HG03460 (cell line): ENCODE measurements at regions not wholly inside any gene's neighbourhood (a gene's known extent, or its start where the extent isn't known, plus 50 kb on each side); places are given as distances from the start of the nearest gene placed in this dataset.
"Not testable (repeated sequence)": the region's sequence is repeated elsewhere in the genome, so short reads cannot be mapped to it uniquely, and the experiment has no call there.

Source experiments
- ATAC-seq: cut with Tn5 transposase; IDR thresholded peaks from one replicate; pipeline ENCODE4 v1.9.1; 2021; ENCODE audit not compliant: unreplicated experiment

DNA sequence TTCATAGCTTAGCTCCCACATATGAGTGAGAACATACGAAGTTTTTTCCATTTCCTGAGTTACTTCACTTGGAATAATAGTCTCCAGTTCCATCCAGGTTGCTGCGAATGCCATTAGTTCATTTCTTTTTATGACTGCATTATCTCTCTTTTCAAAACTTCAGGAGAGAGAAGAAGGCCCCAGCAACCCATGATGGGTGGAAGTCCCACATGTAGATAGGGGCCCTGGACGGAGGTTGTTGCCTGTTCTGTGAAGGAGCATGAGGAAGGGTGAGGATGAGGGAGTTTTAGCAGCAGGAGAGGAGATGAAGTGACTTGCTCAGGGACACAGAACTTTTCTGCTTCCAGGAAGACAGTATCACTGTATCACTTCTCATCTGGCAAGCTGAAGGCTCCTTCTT, 102.2 kb upstream of the KLF4 start:
- ATAC-seq, result no peak

- no peak for ATAC-seq
Observed at GRCh38 chr9:107588393-107588792, 98.8 kb upstream of the KLF4 start.

DNA sequence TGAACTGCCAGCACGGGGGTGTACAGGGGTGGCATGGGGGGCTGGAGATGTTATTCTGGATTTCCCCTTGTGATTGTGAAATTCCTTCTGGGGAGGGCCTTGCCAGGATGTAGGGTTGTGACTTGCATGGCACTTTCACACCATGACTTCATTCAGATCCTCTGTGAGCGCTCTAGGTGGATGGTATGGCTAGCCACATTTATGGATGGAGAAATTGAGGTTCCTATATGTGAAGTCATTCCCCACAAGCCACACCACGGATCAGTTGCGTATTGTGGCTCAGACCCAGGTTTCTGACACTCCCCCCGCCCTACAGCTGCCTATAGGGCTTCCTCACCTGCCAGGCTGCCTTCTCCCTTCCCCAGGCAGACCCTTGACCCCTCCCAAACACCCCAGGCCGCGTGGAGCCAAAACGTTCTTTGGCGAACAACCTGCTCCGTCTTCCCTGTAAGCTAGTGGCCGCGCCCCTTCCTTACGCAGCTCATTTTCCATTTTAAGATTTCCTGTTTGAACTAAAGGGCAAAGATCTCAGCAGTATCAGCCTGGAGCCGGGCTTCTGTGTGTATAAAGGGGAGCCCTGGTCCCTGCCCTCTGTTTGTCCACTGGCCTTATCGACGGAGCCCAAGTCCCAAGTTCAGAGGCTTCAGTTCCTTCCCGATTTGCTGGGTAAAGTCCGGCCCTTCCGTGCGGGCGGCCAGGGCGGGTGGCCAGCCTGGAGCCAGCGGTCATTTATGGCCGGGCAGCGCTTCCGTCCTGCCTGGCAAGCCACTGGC, 97.8 kb upstream of the KLF4 start:
- ATAC-seq, result no peak

DNA sequence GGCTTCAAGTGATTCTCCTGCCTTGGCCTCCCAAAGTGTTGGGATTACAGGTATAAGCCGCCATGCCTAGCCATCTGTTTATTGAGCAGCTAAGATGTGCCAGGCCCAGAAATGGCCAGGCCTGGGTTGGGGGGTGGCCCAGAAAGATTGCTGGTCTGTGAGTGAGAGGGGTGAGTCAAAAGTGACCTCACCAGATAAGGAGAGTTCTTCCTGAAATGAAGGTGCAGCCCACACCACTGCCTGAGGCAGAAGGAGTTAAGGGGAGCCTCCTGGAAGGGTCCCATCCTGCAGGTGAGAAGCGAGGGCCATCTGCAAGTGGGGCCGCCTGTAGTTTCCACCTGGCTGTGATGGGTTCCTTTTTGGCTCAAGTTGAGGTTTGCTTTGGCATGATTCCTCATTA, 96.9 kb upstream of the KLF4 start:
- ATAC-seq, result no peak

DNA sequence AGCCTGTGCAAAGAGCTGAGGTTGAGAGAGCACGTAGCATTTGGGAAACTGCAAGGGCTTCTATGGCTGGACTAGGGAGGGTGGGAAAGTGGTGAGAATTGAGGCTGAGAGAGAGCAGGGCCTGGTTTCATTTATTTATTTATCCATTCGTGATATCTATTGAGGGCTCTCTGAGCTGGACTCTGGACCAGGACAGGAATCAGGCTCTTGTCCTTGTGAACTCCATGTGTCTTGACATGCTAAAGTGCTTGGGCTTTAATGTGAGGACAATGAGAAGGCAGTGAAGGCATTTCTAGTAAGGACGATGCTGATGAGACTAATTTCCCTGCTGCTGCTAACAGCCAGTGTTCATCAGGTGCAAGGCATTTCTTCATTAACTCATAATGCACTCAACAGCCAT, 95.9 kb upstream of the KLF4 start:
- ATAC-seq, result no peak

- no peak for ATAC-seq
Observed at GRCh38 chr9:107584944-107585343, 95.4 kb upstream of the KLF4 start.

- ATAC-seq, result no peak
Observed at GRCh38 chr9:107584186-107584585, 94.6 kb upstream of the KLF4 start.

DNA sequence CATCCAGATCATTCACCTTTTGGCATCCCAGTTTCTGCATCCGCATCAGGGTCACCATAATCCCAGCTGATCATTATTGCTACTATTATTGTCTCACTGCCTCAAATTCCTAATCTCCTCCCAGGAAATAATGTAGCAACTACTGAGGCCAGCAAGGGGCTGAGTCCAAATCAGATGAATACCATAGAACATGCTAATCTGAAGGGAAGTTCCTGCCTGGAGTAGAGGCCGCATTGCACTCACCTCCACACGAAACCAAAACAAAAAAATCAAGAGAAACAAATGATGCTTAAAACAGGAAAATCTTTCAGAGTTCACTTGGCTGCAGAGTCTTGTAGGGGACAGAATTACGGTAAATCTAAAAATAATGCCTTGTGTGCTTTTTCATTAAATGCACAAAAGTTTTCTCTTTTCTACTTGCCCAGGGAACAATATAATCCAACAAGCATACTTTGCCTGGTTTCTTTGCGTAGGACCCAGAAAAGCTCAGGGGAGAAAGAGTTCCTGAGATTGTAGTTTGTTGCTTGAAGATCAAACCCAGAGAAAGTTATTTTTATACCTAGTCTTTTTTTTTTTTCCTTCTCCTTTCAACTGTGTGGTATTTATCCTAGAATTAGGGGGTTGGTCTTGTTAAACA, 87.7 kb upstream of the KLF4 start:
- ATAC-seq, result no peak

DNA sequence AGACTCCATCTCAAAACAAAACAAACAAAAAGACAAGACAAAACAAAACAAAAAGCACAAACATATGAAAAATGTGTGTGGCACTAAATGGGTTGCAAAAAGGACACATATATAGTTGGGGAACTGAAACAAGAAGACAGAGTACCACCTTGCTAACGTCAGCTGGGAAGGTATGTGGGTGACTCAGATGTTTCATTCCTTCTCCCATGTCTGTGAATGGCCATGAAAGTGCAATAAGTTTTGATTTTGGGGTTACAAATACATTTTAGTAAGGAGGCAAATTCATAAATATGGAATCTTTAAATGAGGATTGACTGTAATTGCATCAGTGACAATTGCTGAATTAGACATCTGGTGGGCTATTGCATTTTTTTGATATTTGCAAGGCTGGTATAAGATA, 81.6 kb upstream of the KLF4 start:
- ATAC-seq, result no peak

GRCh38 chr9:107569174-107569573, 79.6 kb upstream of the KLF4 start:
- no peak for ATAC-seq

GRCh38 chr9:107568406-107568805, 78.8 kb upstream of the KLF4 start:
- not testable (repeated sequence) for ATAC-seq

DNA sequence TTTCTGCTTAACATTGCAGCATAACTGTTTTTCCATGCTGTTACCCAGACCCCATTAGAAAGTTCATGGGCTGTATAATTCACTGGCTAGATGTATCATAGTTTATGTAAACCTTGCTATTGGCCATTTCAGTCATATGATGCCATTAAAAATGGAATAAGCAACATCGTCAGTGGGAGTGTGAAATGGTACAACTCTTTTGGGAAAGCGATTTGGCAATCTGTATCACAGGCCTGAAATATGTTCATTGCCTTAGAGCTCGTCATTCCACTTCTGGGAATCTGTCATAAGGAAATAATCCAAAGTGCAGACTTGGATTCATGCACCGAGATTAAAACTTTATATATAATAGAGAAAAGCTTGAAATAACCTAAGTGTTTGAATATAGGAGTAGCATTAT, 77.9 kb upstream of the KLF4 start:
- ATAC-seq, result no peak

DNA sequence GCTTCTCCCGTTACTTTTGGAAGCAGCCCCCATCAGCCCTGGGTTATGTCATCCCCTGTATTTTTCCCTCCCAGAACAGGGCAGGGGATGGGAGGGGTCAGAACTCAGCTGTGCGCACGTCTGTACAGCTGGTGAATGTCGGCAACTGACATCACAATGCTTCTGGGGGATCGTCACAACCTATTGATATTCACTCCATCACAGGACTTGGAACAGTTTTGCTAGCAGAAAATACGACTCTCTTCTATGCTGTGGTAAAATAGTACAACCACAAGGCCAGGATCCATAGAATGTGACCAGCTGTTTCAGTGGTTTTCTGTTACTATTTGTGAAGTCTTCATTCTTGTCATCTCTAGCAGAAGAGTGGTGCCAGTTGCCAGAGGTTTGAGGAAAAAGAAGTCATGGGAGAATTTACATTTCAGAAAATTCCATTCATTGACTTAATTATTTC, 77.1 kb upstream of the KLF4 start:
- no peak for ATAC-seq

GRCh38 chr9:107562798-107563197, 73.2 kb upstream of the KLF4 start:
- no peak for ATAC-seq

GRCh38 chr9:107559494-107560086, 70.0 kb upstream of the KLF4 start:
- ATAC-seq, result no peak

- ATAC-seq, result no peak
Observed at GRCh38 chr9:107557236-107557990, 67.8 kb upstream of the KLF4 start.

DNA sequence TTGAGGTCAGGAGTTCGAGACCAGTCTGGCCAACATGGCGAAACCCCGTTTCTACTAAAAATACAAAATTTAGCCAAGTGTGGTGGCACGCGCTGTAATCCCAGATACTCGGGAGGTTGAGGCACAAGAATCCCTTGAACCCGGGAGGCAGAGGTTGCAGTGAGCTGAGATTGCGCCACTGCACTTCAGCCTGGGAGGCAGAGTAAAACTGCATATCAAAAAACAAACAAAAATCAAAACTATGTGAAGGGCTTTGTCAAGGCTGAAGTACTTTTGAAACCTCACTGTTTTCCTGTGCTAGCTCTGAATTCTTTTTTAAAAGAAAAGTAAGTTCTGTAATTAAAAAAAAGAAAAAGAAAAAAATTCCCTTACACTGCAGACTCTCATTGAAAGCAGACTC, 65.1 kb upstream of the KLF4 start:
- no peak for ATAC-seq

DNA sequence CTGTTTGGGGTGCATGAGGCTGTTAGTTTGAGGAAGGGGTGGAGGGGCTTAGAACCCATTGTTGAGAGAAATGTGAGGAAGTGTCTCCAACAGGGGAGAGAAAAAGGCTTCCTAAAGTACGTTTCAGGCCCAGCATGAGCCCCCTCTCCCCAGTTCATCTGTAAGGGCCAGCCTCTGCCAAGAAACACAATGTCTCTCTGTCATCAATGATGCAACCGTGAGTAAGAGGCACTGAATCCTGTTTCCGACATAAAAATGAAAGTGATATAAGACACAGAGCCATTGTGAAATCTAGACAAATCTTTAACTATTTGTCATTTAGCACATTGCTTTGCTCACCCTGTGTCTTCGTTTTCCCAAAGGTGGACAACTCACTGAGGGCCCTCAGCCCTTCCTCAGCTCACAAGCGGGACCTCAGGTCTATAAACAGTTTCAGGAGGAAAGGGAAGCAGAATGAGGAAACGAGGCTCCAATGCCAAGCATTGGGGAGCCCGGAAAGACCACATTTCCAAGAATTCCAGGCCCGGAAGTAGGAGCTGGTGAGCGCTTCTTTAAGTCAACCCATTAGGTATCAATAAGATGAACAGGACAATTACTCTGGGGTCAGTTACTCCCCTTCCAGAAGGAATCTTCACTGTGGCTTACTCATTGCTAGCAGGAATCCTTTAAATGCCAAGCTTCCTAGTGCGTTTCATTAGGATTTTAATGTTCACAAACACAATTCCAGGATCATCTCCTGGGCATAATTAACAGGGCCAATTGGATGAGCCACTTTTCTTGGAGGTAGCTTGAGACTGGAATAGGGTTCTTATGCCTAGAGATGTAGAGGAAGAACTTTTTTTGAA, 59.0 kb upstream of the KLF4 start:
- ATAC-seq, result no peak

GRCh38 chr9:107547772-107548297, 58.3 kb upstream of the KLF4 start:
- no peak for ATAC-seq

GRCh38 chr9:107547303-107547702, 57.7 kb upstream of the KLF4 start:
- ATAC-seq, result no peak
